NCI-H1105 treated with DMSO at 0.1 percent for 48 hours (cell line): ENCODE measurements at regions not wholly inside any gene's neighbourhood (a gene's known extent, or its start where the extent isn't known, plus 50 kb on each side); places are given as distances from the start of the nearest gene placed in this dataset.
"Not testable (repeated sequence)": the region's sequence is repeated elsewhere in the genome, so short reads cannot be mapped to it uniquely, and the experiment has no call there.

Experiments used
- DNase-seq: peaks from one replicate; lab custom pipeline; 2025; lab: John Stamatoyannopoulos, UW

GRCh38 chr12:18794000-18794399 lies 56.1 kb downstream of the CAPZA3 start:
- no peak for DNase-seq

- no peak for DNase-seq
Measured at GRCh38 chr12:18797604-18798003, 59.7 kb downstream of the CAPZA3 start.

DNA sequence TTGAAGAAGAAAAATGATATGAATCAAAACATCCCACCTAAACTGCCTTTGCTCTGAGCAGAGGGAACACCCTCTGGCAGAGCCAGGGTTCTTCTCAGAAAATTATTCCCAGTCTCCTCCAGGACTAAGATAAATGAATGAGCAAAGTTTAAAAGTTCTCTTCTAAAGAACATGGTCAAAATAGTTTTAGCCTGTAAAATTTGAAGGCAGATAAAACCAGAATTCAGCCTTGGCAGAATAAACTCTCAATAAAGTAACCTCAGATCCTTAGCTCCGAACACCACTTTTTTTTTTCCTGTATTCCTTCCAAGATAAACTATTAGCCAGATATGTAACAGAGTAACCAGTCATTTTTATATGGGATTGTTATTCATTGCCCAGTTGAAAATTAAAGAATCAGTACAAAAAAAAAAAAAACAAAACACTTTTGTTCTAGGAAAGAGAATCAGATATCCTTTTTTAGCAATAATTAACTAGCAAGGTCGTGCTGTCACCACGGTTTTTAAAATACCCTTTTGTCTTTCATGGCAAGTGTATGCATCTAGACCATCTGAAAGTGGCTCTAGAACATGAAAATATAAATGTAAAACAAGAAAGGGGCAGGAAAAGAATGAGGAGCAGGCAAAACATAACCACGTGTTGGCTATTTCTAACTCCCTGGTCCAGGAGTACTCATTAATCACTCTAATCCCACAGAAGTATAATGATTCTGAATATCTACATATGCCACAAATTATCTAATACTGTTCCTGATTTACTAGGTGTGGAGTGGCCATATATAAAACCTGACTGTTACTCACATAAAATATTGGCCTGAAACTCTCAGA lies 60.8 kb downstream of the CAPZA3 start:
- no peak for DNase-seq

DNA sequence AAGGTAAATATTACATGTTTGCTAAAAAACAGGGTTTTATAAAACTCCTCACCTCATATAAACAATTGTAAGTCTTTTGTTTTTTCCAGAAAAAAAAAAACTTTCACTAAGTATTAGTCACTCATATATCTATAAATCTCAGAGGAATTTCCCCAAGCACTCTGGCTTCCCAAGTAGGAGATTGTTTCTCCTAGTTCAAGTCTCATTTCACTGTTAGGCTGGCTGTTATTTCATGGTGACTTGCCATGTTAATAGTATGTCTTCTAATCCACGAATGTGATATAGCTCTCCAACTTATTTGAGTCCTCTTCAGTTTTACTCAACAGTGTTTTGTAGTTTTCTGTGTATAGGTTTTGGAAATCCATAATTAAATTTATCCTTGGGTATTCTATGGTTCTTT lies 61.6 kb downstream of the CAPZA3 start:
- DNase-seq = no peak

GRCh38 chr12:18805516-18806248 lies 67.8 kb downstream of the CAPZA3 start:
- DNase-seq = no peak

DNA sequence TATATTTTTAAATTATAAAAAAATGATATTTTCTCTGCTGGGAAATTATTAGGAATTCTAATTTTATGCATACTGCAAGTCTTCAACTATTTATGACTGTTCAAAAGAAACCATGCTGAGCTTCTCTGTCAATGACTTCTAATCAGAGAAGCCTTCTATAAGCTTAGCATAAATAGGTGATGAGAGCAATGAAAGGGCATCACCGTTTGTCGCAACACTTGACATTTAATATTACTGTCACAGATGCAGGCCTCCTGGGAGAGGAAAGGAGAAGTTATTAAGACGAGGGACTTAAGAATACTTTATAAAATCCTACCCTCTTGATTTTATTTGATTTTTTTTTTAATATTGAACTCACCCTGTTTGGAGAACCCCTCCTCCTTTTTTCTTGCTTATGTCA lies 69.8 kb downstream of the CAPZA3 start:
- DNase-seq = no peak

- no peak for DNase-seq
Measured at GRCh38 chr12:18808221-18808620, 70.3 kb downstream of the CAPZA3 start.

DNA sequence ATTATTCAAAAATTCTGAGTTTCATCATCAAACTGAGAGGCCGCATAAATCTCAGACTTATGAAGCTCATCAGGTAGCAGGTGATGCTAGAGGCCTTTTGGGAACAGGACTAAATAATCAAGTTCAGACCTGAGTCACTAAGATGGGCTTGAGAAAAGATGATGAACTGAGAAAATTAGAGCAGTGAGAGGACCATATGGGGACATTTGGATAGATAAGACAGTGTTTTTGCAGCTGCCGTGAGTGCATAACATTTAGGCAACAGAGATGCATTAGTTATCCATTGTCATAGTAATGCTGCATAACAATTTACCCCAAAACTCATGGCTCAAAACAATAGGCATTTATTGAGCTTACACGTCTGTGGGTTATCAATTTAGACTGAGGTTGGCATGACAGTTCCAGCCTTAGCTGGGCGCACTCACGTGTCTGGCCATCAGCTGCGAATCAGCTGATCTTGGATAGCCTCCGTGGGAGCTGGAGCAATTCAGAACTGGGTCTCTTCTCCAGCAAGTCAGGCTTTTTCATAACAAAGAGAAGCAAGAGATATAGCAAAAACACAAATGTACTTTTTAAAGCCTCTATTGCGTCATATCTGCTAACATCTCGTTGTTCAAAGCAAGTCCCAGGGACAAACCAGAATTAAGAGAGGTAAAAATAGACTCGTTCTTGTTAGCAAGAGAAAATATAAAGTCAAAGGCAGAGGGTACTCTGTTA lies 72.8 kb downstream of the CAPZA3 start:
- DNase-seq = no peak

GRCh38 chr12:18811273-18811672 lies 73.4 kb downstream of the CAPZA3 start:
- no peak for DNase-seq

GRCh38 chr12:18813753-18814152 lies 75.8 kb downstream of the CAPZA3 start:
- DNase-seq = no peak

DNA sequence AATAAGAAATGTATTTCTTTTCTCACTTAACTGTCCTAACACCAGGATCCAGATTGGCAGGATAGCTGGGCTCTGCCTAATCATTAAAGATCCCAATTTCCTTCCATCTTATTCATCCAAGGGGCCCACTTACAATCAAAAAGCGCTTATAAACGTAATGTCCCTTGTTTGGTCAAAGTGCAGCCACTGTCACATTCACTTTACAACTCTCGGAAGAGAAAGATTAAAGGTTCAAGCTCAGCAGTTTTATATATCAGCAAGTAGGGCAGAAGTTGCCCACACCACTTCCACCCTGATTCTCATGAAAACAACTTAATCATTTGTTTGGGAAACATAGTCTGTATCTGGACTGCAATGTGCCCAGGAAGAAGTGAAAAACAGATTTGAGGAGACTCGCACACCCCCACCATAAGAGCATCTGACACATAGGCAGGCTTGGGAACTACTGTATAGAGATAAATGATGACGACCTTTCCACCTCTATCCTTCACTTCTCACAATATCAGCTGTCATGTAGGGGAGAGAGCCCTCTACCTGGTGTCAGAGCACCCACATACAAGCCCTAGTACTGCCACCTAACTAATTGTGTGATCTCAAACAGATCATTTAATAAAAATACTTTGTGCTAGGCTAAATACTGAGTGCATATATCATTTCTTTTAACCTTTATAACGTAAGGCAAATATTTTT lies 80.8 kb downstream of the CAPZA3 start:
- DNase-seq = no peak

DNA sequence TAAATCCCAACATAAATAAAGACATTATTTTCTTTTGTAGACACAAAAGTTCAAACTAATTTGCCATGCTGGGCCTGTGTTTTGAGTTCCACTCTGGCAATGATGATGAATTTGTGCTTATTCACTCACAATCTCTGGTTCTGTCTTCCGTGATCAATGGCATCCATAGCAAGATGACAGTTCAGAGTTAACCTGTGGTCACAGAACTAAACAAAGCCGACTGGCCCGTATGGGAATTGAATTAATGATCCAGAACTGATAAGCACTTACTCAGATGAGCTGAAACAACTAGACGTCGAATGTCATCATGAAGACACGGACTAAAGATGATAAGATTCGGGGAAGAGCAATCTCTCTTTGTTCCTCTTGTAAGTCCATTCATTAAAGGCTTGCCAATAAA lies 81.6 kb downstream of the CAPZA3 start:
- no peak for DNase-seq

DNA sequence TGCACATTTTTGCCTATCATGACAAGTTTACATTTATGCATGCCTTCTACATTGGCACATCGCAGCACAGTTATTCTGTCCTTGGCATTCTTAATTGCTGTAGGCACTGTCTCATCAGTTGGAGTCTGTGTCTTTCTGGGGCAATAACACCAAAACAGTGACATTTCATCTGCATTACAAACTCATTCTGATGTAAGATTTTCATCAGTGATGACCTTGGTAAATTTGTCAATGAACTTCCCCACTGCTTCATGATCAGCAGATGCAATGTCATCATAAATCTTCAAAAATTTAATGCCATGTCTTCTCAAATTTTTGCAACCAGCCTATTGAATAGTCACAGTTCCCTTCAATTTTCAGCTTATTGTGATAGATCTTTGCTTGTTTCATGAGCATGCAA lies 85.5 kb downstream of the CAPZA3 start:
- DNase-seq = no peak

- no peak for DNase-seq
Measured at GRCh38 chr12:18824287-18824686, 86.4 kb downstream of the CAPZA3 start.

DNA sequence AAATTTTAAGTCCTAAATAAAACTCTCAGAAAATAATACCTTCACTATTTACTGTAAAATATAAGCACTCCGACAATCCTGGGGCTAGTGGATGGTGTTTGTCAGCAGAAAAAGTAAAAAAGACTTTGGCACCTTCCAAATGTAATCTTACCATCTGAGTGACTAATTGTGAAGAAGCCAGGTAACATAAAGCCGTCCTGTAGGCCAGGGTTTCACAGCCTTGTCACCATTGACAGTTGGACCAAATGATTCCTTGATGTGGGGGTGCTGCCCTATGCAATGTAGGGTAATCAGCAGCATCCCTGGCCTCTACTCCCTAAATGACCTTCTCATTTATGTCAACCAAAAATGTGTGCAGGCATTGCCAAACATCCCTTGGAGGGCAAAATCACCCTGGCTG lies 87.2 kb downstream of the CAPZA3 start:
- no peak for DNase-seq

DNA sequence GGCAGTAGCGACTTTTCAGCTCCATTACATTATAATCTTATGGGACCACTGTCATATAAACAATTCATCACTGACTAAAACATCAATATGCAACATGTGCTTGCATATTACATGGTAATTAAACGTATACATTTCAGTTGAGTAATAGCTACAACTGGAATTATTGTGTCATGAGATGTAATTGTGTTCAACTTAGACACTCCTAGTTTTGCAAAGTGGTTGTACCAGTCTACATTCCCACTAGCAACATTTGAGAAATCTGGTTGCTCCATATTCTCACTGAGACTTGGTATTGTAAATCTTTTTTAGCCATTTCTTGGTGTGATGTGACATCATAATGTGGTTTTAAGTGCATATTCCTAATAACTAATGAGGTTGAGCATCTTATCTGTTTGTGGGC lies 90.0 kb downstream of the CAPZA3 start:
- no peak for DNase-seq

DNA sequence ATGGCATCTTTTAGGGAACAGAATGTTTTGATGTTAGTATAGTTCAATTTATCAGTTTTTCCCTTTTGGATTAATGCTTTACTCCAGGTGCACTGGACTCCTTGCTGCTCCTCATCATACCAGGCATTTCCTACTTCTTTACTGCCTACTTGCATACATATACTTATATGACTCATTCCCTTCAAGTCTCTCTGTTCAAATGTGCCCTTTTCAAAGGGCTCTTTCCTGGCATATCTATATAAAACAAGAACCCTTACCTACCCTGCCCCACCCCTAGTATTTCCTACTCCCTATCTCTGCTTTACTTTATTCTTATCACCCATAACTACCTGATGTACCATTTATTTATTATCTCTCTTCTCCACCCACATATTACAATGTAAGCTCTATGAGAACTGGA lies 90.6 kb downstream of the CAPZA3 start:
- no peak for DNase-seq

DNA sequence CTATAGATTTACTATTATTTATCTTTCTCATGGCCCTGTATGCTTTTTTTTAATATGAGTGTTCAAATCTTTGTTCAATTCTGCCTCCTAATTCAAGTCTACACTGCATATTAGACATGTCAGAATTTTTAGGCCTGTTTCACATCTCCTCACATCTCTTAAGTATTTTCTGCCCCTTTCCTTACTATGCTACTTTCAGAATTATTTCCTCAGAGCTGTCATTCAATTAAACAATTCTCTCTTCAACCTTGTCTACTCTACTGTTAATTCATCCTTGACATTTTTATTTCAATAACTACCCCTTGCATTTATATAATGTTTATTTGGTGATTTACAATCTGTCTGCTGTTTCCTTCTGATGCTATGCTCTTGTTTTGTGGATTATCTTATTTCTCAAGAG lies 91.1 kb downstream of the CAPZA3 start:
- DNase-seq = no peak

GRCh38 chr12:18832932-18833331 lies 95.0 kb downstream of the CAPZA3 start:
- not testable (repeated sequence) for DNase-seq

DNA sequence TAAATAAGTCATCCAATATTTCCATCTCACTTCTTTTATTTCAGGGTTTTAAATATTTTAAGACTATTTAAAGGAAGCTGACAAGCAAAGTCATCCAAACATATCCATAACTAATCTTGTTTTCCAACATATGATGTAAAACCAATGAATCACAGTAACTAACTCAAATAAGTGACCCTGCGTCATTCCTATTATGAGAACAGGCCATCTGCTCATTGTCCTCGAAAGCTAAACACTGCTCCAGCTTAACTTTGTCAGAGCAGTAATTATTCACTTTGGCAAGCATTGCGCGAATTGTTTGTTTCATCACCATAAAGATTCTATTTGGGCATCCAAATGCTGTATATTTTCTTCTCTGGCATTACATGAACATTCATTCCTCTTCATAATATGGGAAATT lies 99.1 kb downstream of the CAPZA3 start:
- peak; percentile 79 for DNase-seq

DNA sequence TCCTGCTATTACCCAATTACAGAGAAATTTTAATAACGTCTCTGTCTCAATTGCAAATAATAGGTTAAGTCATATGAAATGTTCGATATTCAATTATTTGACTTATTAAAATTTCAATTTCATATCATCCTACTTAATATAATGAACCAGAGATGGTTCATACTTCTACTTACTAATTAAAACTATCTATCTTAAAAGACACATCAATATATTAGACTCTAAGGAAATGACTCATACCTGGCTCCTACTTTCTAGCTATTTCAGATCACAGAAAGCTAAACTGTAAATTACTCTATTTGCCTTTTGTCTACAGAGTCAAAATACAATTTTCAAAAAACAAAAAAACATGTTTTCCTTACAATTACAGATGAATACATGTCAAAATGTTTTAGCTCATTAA lies 99.6 kb downstream of the CAPZA3 start:
- DNase-seq = no peak

DNA sequence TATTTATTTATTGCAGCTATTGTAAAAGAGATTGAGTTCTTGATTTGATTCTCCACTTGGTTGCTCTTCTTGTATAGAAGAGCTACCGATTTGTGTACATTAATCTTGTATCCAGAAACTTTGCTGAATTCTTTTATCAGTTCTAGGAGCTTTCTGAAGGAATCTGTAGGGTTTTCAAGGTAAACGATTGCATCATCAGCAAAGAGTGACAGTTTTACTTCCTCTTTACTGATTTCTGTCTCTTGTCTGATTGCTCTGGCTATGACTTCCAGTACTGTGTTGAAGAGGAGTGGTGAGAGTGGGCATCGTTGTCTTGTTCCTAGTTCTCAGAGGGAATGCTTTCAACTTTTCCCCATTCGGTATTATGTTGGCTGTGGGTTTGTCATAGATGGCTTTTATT lies 103.1 kb downstream of the CAPZA3 start:
- not testable (repeated sequence) for DNase-seq
